GM18861 (cell line): ENCODE measurements at regions not wholly inside any gene's neighbourhood (a gene's known extent, or its start where the extent isn't known, plus 50 kb on each side); places are given as distances from the start of the nearest gene placed in this dataset.

Experiments
- ATAC-seq: cut with Tn5 transposase; IDR thresholded peaks from one replicate; pipeline ENCODE4 v1.9.1; 2021; ENCODE audit not compliant: unreplicated experiment

- no peak for ATAC-seq
These were observed 189.2 kb upstream of the PODXL start for GRCh38 chr7:131745390-131746248.

- no peak for ATAC-seq
These were observed 185.0 kb upstream of the PODXL start for GRCh38 chr7:131741446-131741845.

GRCh38 chr7:131737746-131738465 lies 181.5 kb upstream of the PODXL start:
- no peak for ATAC-seq

- ATAC-seq, result no peak
These were observed 178.7 kb upstream of the PODXL start for GRCh38 chr7:131735101-131735500.

- no peak for ATAC-seq
These were observed 177.2 kb upstream of the PODXL start for GRCh38 chr7:131733604-131734003.

- ATAC-seq, result no peak
These were observed 170.8 kb upstream of the PODXL start for GRCh38 chr7:131727189-131727588.

- no peak for ATAC-seq
These were observed 170.3 kb upstream of the PODXL start for GRCh38 chr7:131726686-131727085.

GRCh38 chr7:131726031-131726430 lies 169.6 kb upstream of the PODXL start:
- ATAC-seq, result no peak

- no peak for ATAC-seq
These were observed 168.4 kb upstream of the PODXL start for GRCh38 chr7:131724776-131725345.

GRCh38 chr7:131723926-131724325 lies 167.5 kb upstream of the PODXL start:
- ATAC-seq, result no peak

- ATAC-seq, result no peak
These were observed 165.9 kb upstream of the PODXL start for GRCh38 chr7:131722371-131722770.

- no peak for ATAC-seq
These were observed 165.2 kb upstream of the PODXL start for GRCh38 chr7:131721660-131722059.

GRCh38 chr7:131720703-131721102 lies 164.3 kb upstream of the PODXL start:
- ATAC-seq, result no peak

- ATAC-seq, result no peak
These were observed 160.8 kb upstream of the PODXL start for GRCh38 chr7:131717181-131717580.

GRCh38 chr7:131699323-131699722 lies 142.9 kb upstream of the PODXL start:
- no peak for ATAC-seq

- ATAC-seq, result no peak
These were observed 135.9 kb upstream of the PODXL start for GRCh38 chr7:131692131-131692960.

- ATAC-seq, result no peak
These were observed 135.2 kb upstream of the PODXL start for GRCh38 chr7:131691454-131692130.

GRCh38 chr7:131690441-131690840 lies 134.0 kb upstream of the PODXL start:
- ATAC-seq, result no peak

- ATAC-seq, result no peak
These were observed 133.3 kb upstream of the PODXL start for GRCh38 chr7:131689662-131690234.
